Stimulated activated CD4-positive, alpha-beta T cell treated with anti-CD3 and anti-CD28 coated beads, Interleukin-4, amount 100 ng/mL, for 1 hour (primary cell): ENCODE measurements at regions not wholly inside any gene's neighbourhood (a gene's known extent, or its start where the extent isn't known, plus 50 kb on each side); places are given as distances from the start of the nearest gene placed in this dataset.
"Not testable (repeated sequence)": the region's sequence is repeated elsewhere in the genome, so short reads cannot be mapped to it uniquely, and the experiment has no call there.

Experiments
- DNase-seq: peaks from one replicate; pipeline ENCODE4 v3.0.0-alpha.2; 2020

DNA sequence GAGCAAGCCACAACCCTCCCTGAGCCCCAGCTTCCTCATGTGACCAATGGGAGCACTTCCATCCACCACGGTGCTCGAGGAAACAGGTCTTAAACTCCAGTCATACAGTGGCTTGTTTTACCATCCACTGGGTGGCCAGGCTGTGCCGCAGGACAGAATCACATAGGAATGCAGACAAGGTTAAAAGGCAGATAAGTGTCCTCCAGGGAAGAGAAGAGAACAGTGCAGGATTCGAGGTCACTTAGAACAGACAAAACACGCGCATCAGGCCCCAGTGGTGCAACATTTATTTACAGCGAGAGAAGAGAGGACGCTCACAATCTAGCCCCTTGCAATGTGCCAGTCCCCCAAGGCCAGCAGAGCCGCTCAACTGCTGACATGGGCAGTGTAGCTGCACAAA, 92.8 kb downstream of the TMEM130 start:
- DNase-seq: no peak

DNA sequence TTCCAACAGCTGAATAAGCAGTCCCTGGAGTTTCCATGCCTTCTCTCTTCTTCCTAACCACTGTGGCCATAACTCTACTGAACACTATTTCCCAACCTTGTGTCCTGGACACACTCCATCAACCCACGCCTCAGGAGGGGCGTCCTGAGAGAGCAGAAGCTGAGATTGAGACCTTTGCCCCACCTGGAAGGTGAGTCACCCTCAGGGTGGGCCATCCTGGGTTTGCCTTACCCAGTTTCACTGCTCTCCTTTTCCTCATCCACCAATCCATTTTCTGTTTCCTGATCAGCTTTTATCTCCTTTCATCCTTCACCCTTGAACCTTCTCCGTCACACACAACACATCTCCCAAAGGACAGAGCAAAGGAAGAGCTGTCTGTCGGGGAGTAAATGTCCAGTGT, 91.4 kb downstream of the TMEM130 start:
- no peak for DNase-seq

DNA sequence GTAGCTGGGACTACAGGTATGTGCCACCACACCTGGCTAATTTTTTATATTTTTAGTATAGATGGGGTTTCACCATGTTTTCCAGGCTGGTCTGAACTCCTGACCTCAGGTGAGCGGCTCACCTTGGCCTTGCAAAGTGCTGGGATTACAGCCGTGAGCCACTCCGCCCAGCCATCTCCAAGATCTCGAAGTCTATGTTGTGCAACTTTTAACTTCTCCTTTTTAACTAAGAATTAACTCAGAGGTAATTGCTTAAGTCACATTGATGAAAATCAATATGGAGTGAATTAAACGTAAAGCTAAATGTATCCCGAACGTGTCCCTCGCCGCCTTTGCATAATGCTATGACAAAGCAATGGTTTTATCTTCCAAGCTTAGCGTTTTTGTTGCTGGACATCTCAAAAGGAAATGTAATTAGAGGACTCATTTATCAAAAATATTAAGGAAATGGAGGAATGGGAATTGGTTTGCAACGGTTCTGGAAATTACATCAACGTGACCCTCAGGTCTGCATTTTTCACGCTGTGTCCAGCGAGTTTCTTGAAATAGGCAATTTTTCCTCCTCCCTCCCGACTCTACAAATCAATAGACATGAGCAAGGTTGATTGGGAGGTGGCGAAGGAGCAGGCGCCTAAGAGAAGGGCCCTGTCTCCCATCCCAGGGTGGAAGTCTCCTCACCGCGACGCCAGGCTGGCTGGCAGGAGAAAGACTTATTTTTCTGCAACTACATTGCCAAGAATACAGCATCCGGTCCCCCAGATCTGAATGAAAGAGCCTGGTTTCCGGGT, 89.8 kb downstream of the TMEM130 start:
- DNase-seq: no peak

DNA sequence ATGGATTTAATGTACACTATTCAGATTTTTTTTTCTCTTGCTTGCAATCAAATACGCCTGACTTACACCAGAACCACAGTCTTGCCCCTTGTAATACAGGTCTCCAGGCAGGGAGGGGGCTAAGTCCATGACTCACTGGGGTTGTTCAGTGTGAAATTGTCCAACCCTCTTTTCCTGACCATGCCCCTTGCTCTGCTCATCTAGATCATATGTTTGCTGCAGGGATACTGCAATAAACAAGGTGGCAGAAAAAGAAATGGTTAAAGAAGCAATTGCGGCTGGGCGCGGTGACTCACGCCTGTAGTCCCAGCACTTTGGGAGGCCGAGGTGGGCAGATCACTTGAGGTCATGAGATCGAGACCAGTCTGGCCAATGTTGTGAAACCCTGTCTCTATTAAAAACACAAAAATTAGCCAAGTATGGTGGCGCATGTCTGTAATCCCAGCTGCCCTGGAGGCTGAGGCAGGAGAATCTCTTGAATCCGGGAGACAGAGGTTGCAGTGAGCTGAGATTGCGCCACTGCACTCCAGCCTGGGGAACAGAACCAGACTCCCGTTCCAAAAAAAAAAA, 85.5 kb downstream of the TMEM130 start:
- DNase-seq: no peak

DNA sequence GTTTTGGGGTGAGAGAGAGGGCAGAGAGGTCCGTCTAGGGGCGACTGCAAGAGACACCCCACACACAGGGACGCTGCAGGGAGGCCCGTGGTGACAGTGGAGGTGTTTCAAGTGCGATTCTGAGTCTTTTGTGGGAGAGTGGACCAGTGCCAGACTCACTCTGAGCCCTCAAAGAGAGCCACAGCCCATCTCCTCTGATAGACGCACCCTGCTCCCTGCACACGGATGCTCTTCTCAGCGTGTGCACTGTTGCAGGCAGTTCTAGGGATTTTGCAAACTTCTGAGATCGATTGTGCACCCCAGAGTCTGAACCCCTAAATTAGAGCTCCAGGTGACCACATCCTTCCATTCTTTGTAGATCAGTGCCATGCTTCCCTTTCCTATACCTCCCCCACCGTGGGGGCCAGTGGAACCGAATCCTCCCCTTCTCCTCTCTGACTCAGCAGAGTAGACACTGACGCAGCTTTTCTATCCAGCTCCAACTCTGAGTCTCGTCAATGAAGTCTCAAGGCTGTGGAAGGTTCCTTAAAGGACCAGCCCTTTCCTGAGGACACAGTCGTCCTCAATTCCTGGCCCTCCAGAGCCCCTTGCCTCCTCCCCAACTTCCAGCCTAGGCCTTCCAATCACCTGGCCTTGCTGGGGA, 83.8 kb downstream of the TMEM130 start:
- no peak for DNase-seq

DNA sequence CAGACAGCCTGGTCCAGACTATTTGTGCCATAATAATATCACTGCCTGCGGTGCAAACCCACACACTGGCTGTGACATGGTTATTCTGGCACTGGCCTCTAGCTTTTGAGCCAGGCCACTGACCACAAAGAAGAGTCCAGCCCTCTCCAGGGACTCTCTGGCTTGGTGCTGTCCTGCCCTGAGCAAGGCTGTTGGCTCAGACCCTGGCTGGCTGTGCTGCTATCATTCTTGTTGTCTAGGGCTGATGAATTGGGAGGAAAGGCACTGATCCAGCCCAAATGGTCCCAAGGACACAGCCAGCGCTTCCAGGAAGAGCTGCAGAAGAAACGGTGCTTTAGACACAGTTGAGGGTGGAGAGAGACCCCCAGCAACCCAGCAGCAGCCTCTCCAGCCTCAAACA, 80.8 kb downstream of the TMEM130 start:
- no peak for DNase-seq

DNA sequence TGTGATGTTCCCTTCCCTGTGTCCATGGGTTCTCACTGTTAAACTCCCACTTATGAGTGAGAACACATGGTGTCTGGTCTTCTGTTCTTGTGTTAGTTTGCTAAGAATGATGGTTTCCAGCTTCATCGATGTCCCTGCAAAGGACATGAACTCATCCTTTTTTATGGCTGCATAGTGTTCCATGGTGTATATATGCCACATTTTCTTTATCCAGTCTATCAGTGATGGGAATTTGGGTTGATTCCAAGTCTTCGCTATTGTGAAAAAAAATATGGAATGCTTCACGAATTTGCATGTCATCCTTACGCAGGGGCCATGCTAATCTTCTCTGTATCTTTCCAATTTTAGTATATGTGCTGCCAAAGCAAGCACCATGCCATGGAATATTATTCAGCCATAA, 75.4 kb downstream of the TMEM130 start:
- DNase-seq: not testable (repeated sequence)

DNA sequence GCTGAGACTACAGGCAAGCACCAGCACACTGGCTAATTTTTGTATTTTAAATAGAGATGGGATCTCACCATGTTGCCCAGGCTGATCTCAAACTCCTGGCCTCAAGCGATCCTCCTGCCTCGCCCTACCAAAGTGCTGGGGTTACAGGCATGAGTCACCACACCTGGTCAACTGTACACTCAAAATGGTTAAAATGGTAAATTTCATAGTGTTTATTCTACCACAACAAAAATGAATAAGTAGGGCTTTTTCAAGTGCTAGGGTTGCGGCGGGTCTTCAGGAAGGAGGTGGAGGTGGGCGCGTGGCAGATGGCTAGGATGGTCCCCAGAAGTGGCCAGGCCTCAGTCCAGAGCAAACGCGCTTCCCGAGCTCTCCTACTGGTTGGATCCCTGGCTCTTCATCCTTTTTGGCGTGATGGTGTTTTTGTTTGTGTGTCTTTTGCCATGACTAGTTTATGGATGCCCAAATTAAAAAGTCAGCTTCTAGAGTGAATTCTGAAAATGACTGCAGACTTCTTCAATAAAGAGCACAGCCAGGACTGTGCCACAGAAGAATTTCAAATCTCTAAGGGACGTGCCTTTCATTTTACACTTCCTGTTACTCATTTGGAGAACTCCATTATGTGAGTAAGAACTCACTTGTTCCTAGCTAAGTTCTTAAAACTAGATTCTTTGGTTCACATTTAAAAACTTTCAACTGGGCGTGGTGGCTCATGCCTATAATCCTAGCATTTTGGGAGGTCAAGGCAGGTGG, 73.9 kb downstream of the TMEM130 start:
- no peak for DNase-seq
